GM12878 (cell line): ENCODE measurements at regions not wholly inside any gene's neighbourhood (a gene's known extent, or its start where the extent isn't known, plus 50 kb on each side); places are given as distances from the start of the nearest gene placed in this dataset.

ENCODE experiments used
- ATF3 ChIP-seq: IDR thresholded peaks from 2 replicates; pipeline ENCODE4 v1.6.1; 2011; ENCODE audit warnings: low read depth, mild to moderate bottlenecking, low read length, moderate library complexity, borderline replicate concordance; ENCODE audit errors: extremely low read depth
- MYB ChIP-seq: fragments of 150-350 bp; IDR thresholded peaks from 2 replicates; pipeline ENCODE4 v1.6.1; 2014; ENCODE audit warnings: mild to moderate bottlenecking, low read depth, low read length, borderline replicate concordance
- NKRF ChIP-seq: fragments of 450-650 bp; conservative IDR thresholded peaks from 2 replicates; pipeline ENCODE4 v1.6.1; 2017; ENCODE audit warnings: mild to moderate bottlenecking, moderate library complexity
- POLR2A ChIP-seq: IDR thresholded peaks from 2 replicates; pipeline ENCODE4 v1.6.1; 2011; ENCODE audit warnings: low read depth, mild to moderate bottlenecking, low read length
- RCOR1 ChIP-seq: conservative IDR thresholded peaks from 2 replicates; pipeline ENCODE4 v1.6.1; 2012; ENCODE audit warnings: low read depth, low read length, improper control_type of control experiment
- SKIL ChIP-seq: fragments of 450-650 bp; IDR thresholded peaks from 2 replicates; pipeline ENCODE4 v1.6.1; 2017; ENCODE audit warnings: mild to moderate bottlenecking, low read depth, inconsistent platforms; ENCODE audit not compliant: poor library complexity, severe bottlenecking
- SMARCA5 ChIP-seq: fragments of 450-650 bp; IDR thresholded peaks from 2 replicates; pipeline ENCODE4 v1.6.1; 2017; ENCODE audit warnings: mild to moderate bottlenecking
- SPI1 ChIP-seq: IDR thresholded peaks from 2 replicates; pipeline ENCODE4 v1.6.1; 2011; ENCODE audit warnings: low read depth, mild to moderate bottlenecking, low read length, moderate library complexity, borderline replicate concordance; ENCODE audit not compliant: insufficient read depth
- TBL1XR1 ChIP-seq: IDR thresholded peaks from 2 replicates; pipeline ENCODE4 v1.6.1; 2012; ENCODE audit warnings: low read depth, low read length, improper control_type of control experiment
- YBX1 ChIP-seq: fragments of 450-650 bp; IDR thresholded peaks from 2 replicates; pipeline ENCODE4 v1.6.1; 2016; ENCODE audit warnings: antibody characterized with exemption
- YY1 ChIP-seq: IDR thresholded peaks from 2 replicates; pipeline ENCODE4 v1.6.1; 2011; ENCODE audit warnings: low read depth, mild to moderate bottlenecking, low read length
- ZBED1 ChIP-seq: IDR thresholded peaks from 2 replicates; pipeline ENCODE4 v1.6.1; 2016; ENCODE audit warnings: borderline replicate concordance
- ZNF217 ChIP-seq: fragments of 450-650 bp; IDR thresholded peaks from 2 replicates; pipeline ENCODE4 v1.6.1; 2017; ENCODE audit warnings: antibody characterized with exemption, mild to moderate bottlenecking

GRCh38 chr10:3533296-3533695 lies 251.7 kb downstream of the KLF6 start (continued):
- TF ChIP-seq NKRF (no peak), ATF3 (no peak), RCOR1 (no peak), ZNF217 (no peak), SPI1 (no peak), POLR2A (no peak), SMARCA5 (no peak), MYB (no peak), SKIL (no peak), TBL1XR1 (no peak), YBX1 (no peak), YY1 (no peak), ZBED1 (no peak)
- TF ChIP-seq, all 136 proteins: peak for 0
